GM12878 (cell line): ENCODE measurements at regions not wholly inside any gene's neighbourhood (a gene's known extent, or its start where the extent isn't known, plus 50 kb on each side); places are given as distances from the start of the nearest gene placed in this dataset.

Experiments used
- ATAC-seq: fragments of 200-7000 bp; cut with Tn5 transposase; 3 replicates; pipeline ENCODE4 v1.9.1; 2020; ENCODE audit warnings: mild to moderate bottlenecking, moderate library complexity
- BruUV-seq: library from RNA; stranded (reverse); fragments of 400-500 nt; replicated peaks from 2 replicates; lab custom pipeline; 2021; lab: Mats Ljungman, UMichigan
- CTCF ChIA-PET: fragments of 300-600 bp; sonication (Branson Sonifier 250); formaldehyde crosslinking; extraction: SDS; loops from one replicate; lab custom pipeline; 2021; ENCODE audit warnings: inconsistent platforms; lab: Yijun Ruan, JAX
- POLR2A ChIA-PET: fragments of 350-600 bp; formaldehyde crosslinking; extraction: SDS; loops from one replicate; lab custom pipeline; 2021; ENCODE audit warnings: inconsistent platforms; lab: Charles Lee
- RAD21 ChIA-PET: fragments of 300-600 bp; sonication (Branson Sonifier 250); formaldehyde crosslinking; loops from one replicate; lab custom pipeline; 2023; ENCODE audit warnings: antibody characterized with exemption; ENCODE audit not compliant: unreplicated experiment; lab: Charles Lee
- SMC1A ChIA-PET: fragments of 300-600 bp; sonication (Branson Sonifier 250); formaldehyde crosslinking; loops from one replicate; lab custom pipeline; 2023; ENCODE audit not compliant: unreplicated experiment, uncharacterized antibody; lab: Charles Lee
- DNase-seq: peaks from one replicate; pipeline ENCODE4 v3.0.0-alpha.2; 2011; ENCODE audit warnings: low read depth, low spot score
- FAIRE-seq: peaks from 3 replicates; lab custom pipeline; 2011; peaks lifted over from hg19 to GRCh38; lab: Jason Lieb, UNC
- H2AFZ ChIP-seq: 2 replicates; pipeline ENCODE4 v1.6.0; 2011; ENCODE audit warnings: low read depth, low read length, control low read depth; ENCODE audit not compliant: control insufficient read depth
- H3K27ac ChIP-seq: 2 replicates; pipeline ENCODE4 v1.5.1; 2011; ENCODE audit warnings: control low read depth; ENCODE audit not compliant: control insufficient read depth, insufficient read depth
- H3K27me3 ChIP-seq, 2 experiments: replicated peaks in 1 of 2; 2 replicates each; pipeline versions ENCODE4 v1.6.0 to v1.6.1; 2011; ENCODE audit warnings: low read length in 1 of 2; ENCODE audit not compliant: control insufficient read depth in 2 of 2, insufficient read depth in 2 of 2
- H3K36me3 ChIP-seq, 2 experiments: 2 replicates each; pipeline ENCODE4 v1.5.1; 2011; ENCODE audit warnings: low read length in 1 of 2; ENCODE audit not compliant: control insufficient read depth in 2 of 2, insufficient read depth in 2 of 2
- H3K4me1 ChIP-seq: 2 replicates; pipeline ENCODE4 v1.6.1; 2011; ENCODE audit warnings: mild to moderate bottlenecking, low read length, moderate library complexity, mixed read lengths; ENCODE audit not compliant: control insufficient read depth, insufficient read depth
- H3K4me2 ChIP-seq: 2 replicates; pipeline ENCODE4 v1.6.0; 2011; ENCODE audit warnings: control low read depth; ENCODE audit not compliant: control insufficient read depth, insufficient read depth
- H3K4me3 ChIP-seq: fragments of 200-600 bp; sonication (generic); 2 replicates; pipeline ENCODE4 v1.5.1; 2016
- H3K79me2 ChIP-seq: 2 replicates; pipeline ENCODE4 v1.6.0; 2011; ENCODE audit warnings: low read length; ENCODE audit not compliant: control insufficient read depth, insufficient read depth
- H3K9ac ChIP-seq: 2 replicates; pipeline ENCODE4 v1.8.0; 2011; ENCODE audit warnings: low read length, control low read depth, mixed read lengths; ENCODE audit not compliant: control insufficient read depth, insufficient read depth
- H3K9me3 ChIP-seq: replicated peaks from 3 replicates; pipeline ENCODE4 v1.5.1; 2011; ENCODE audit warnings: mild to moderate bottlenecking, low read length; ENCODE audit not compliant: control insufficient read depth, insufficient read depth
- H4K20me1 ChIP-seq: 2 replicates; pipeline ENCODE4 v1.6.0; 2011; ENCODE audit not compliant: control insufficient read depth, insufficient read depth
- ATF2 ChIP-seq: IDR thresholded peaks from 2 replicates; pipeline ENCODE4 v1.6.1; 2012; ENCODE audit warnings: low read length, inconsistent platforms
- ATF3 ChIP-seq: IDR thresholded peaks from 2 replicates; pipeline ENCODE4 v1.6.1; 2011; ENCODE audit warnings: low read depth, mild to moderate bottlenecking, low read length, moderate library complexity, borderline replicate concordance; ENCODE audit errors: extremely low read depth
- CUX1 ChIP-seq: IDR thresholded peaks from 2 replicates; pipeline ENCODE4 v1.6.1; 2012; ENCODE audit warnings: improper control_type of control experiment, low read depth, low read length; ENCODE audit not compliant: insufficient replicate concordance
- ESRRA ChIP-seq: IDR thresholded peaks from 2 replicates; pipeline ENCODE4 v1.6.1; 2012; ENCODE audit warnings: mild to moderate bottlenecking, low read length, improper control_type of control experiment
- FOXM1 ChIP-seq: IDR thresholded peaks from 2 replicates; pipeline ENCODE4 v1.6.1; 2012; ENCODE audit warnings: low read depth, mild to moderate bottlenecking, inconsistent platforms, low read length, moderate library complexity
- HCFC1 ChIP-seq: fragments of 150-350 bp; IDR thresholded peaks from 2 replicates; pipeline ENCODE4 v1.6.1; 2014; ENCODE audit warnings: low read length
- HDGF ChIP-seq: fragments of 450-650 bp; IDR thresholded peaks from 2 replicates; pipeline ENCODE4 v1.6.1; 2016; ENCODE audit warnings: antibody characterized with exemption
- SMC3 ChIP-seq: IDR thresholded peaks from 2 replicates; pipeline ENCODE4 v1.6.1; 2011; ENCODE audit warnings: low read length, improper control_type of control experiment, borderline replicate concordance
- SREBF2 ChIP-seq: IDR thresholded peaks from 2 replicates; pipeline ENCODE4 v1.6.1; 2012; ENCODE audit warnings: mild to moderate bottlenecking, low read length
- TCF12 ChIP-seq: IDR thresholded peaks from 2 replicates; pipeline ENCODE4 v1.6.1; 2011; ENCODE audit warnings: low read depth, mild to moderate bottlenecking, low read length
- TCF7 ChIP-seq: IDR thresholded peaks from 2 replicates; pipeline ENCODE4 v1.6.1; 2014; ENCODE audit warnings: antibody characterized with exemption, borderline replicate concordance
- USF1 ChIP-seq: IDR thresholded peaks from 2 replicates; pipeline ENCODE4 v1.6.1; 2011; ENCODE audit warnings: borderline replicate concordance, low read depth, mild to moderate bottlenecking, moderate library complexity, mixed read lengths, low read length; ENCODE audit not compliant: insufficient read depth; ENCODE audit errors: extremely low read length
- ZNF207 ChIP-seq: fragments of 450-650 bp; IDR thresholded peaks from 2 replicates; pipeline ENCODE4 v1.6.1; 2014; ENCODE audit warnings: antibody characterized with exemption, mild to moderate bottlenecking, borderline replicate concordance
- WGBS: methylation state at CpG from one replicate; pipeline ENCODE4 v1.1.6; 2016; ENCODE audit warnings: low lambda C conversion rate; ENCODE audit not compliant: insufficient replicate concordance, insufficient coverage; ENCODE audit errors: missing lambda C conversion rate; 5-methylcytosine and 5-hydroxymethylcytosine counted together
- in situ Hi-C: fragments of 300-500 bp; cut with MboI; formaldehyde crosslinking; loops from 9 replicates; pipeline ENCODE4 v1.14.3; 2018; ENCODE audit warnings: mixed read lengths
- intact Hi-C: fragments of 100-400 bp; cut with micrococcal nuclease; formaldehyde crosslinking; loops from one replicate; pipeline ENCODE4 v1.14.2; 2022; ENCODE audit not compliant: unreplicated experiment

- TF ChIP-seq CUX1 (no peak), TCF7 (no peak), FOXM1 (no peak)
Observed at GRCh38 chr10:78760463-78761310, 308.1 kb upstream of the ZMIZ1 start (continued).

GRCh38 chr10:78761311-78761781 is 307.4 kb upstream of the ZMIZ1 start:
- peaks cover 10% of the 10 kb centered on the region for H3K4me1 ChIP-seq
- no peaks in the 10 kb centered on the region for H3K79me2 ChIP-seq
- POLR2A ChIA-PET: no interaction called here
- SMC1A ChIA-PET: no interaction called here
- H3K9me3 ChIP-seq: no peaks in the 10 kb centered on the region
- ATAC-seq (no peak), FAIRE-seq (no peak), DNase-seq (no peak)
- 57% methylated on average over 10 of the region's 12 CpGs for WGBS
- no peaks in the 10 kb centered on the region for H4K20me1 ChIP-seq
- BruUV-seq: no TSS peak
- no peak overlapping the region for H3K27ac ChIP-seq
- RAD21 ChIA-PET: no interaction called here
- intact Hi-C loops: no loop called here
- CTCF ChIA-PET: no interaction called here
- H3K36me3 ChIP-seq: no peaks in the 10 kb centered on the region
- H3K9ac ChIP-seq: no peak overlapping the region
- no peak overlapping the region for H3K4me2 ChIP-seq
- in situ Hi-C loops: no loop called here
- no peak overlapping the region for H2AFZ ChIP-seq
- H3K27me3 ChIP-seq: peaks cover 0 to 5% of the 10 kb centered on the region in 2 experiments; a peak in 3 of 4 replicates
- H3K4me3 ChIP-seq: no peak overlapping the region
- no peak for TF ChIP-seq HDGF
- TF ChIP-seq SREBF2: no peak
- no peak for TF ChIP-seq ATF3
- no peak for TF ChIP-seq ATF2
- TF ChIP-seq ESRRA: no peak
- TF ChIP-seq HCFC1: no peak
- TF ChIP-seq FOXM1: no peak
- no peak for TF ChIP-seq TCF12
- TF ChIP-seq USF1: no peak
- TF ChIP-seq SMC3: no peak
- TF ChIP-seq ZNF207: no peak
